ENCODE measurements at regions not wholly inside any gene's neighbourhood (a gene's known extent, or its start where the extent isn't known, plus 50 kb on each side); places are given as distances from the start of the nearest gene placed in this dataset.

DNA sequence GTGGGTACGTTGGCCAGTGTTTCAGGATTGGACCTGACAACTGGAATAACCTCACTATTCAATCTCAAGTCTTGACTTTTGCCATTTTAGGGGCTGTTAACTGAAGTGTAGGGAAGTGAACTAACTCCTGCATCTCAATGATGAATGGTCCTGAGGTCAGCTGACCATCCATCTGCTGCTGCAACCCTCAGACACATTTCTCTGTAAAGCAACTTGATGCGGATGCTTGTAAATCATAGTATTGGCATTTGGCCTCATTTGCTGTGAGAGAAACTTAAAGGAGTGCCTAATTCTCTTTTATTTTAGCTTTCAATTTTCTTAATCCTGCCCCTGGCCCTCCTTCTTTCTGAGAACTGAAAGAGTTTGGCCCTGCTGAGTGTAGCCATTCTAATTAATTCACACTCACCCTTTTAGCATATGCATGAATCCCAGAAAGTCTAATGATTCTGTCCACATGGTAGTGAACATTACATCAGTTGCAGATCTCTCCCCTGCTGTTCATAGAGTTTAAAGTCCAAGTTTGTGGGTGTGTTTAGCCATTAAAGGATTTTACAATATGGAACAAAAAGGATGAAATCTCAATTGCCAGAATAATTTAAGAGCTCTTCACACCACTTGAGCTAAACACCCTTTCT lies 1531.4 kb upstream of the SLC10A2 start:
- no peak for TF ChIP-seq CTCF (conservative IDR thresholded peaks at IDR 0.05; ENCODE audit: control insufficient read depth, insufficient read depth, low read depth, low read length)
- no peak for DNase-seq (ENCODE audit: low read depth)
- no peak overlapping the region for H3K4me3 ChIP-seq (ENCODE audit: control insufficient read depth, low read depth, low read length)

DNA sequence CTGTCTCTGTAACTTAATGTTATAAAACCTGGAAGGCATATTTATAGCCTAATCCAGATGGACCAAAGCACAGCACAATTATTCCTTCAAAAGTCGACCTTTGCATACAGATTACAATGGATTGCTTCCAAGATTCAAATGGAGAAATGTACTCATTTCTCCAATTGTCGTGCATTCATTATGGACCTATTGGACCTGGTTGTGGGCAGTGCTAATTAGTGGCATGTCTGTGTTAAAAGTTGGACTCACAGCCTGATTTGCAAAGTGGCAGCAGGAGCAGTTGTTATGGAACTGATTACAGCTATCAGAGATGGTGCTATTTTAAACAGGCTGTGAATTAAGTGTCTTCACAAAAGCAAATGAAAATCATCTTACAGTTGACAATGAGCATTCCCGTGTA lies 1529.3 kb upstream of the SLC10A2 start:
- no peak for TF ChIP-seq CTCF (conservative IDR thresholded peaks at IDR 0.05; ENCODE audit: control insufficient read depth, insufficient read depth, low read depth, low read length)
- no peak for DNase-seq (ENCODE audit: low read depth)
- no peak overlapping the region for H3K4me3 ChIP-seq (ENCODE audit: control insufficient read depth, low read depth, low read length)

DNA sequence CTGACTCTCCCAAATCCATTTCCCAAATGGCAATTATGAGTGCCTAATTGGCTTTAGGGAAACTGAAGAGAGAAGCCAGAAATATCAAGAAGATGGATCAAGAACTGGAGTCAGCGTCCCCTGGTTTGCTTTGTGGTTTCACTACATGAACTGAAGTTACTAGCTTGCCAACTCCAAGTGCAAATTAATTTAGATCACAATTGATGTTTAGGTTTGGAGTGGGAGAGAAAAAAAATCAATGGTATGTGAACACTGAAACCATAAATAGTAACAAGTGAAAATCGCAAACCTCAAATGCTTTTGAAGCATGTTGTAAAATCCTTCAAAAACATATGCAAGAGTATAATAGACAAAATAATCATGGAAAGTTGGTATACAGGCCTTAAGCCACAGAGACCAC lies 1528.6 kb upstream of the SLC10A2 start:
- DNase-seq (ENCODE audit: low read depth): no peak
- no peak for TF ChIP-seq CTCF (conservative IDR thresholded peaks at IDR 0.05; ENCODE audit: control insufficient read depth, insufficient read depth, low read depth, low read length)
- no peak overlapping the region for H3K4me3 ChIP-seq (ENCODE audit: control insufficient read depth, low read depth, low read length)

DNA sequence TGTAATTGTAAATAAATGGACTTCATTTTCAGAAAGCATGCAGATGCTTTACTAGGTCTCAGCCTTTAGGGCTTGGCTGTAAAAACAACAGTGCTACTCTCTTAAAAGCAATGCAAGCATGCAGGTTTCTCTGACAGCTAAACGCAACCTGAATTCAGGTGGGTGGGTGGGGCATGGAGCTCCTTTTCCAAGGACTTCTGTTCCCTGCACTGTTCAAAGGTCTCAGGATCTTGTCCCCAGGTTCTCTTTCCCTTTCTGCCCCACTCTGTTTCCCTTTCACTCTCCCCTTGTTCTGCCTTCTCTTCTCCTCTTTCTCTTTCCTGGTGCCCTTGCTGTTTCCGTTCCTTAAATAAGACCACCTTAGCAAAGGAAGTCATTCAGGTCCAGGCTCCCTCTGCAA lies 1527.5 kb upstream of the SLC10A2 start:
- H3K4me3 ChIP-seq (ENCODE audit: control insufficient read depth, low read depth, low read length): no peak overlapping the region
- TF ChIP-seq CTCF (conservative IDR thresholded peaks at IDR 0.05; ENCODE audit: control insufficient read depth, insufficient read depth, low read depth, low read length): no peak

DNA sequence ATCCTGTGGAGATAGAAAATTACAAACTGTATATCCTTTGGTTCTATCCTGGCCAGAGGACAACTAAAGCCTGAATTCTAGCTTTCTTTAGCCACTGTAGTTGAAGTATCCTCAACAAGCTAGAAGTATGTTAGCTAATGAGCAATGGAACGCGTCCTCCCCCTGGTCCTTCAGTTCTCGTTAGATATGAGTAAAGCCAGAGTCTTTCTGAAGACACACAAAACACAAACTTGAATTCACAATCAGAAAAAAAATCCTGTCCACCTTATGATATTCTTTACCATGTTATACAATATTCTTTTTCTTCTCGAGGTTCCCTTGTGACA lies 1527.0 kb upstream of the SLC10A2 start:
- no peak for TF ChIP-seq CTCF (conservative IDR thresholded peaks at IDR 0.05; ENCODE audit: control insufficient read depth, insufficient read depth, low read depth, low read length)
- H3K4me3 ChIP-seq (ENCODE audit: control insufficient read depth, low read depth, low read length): no peak overlapping the region
- no peak for DNase-seq (ENCODE audit: low read depth)

More for the DNA sequence above, 1527.5 kb upstream of the SLC10A2 start:
- DNase-seq (ENCODE audit: low read depth): no peak

DNA sequence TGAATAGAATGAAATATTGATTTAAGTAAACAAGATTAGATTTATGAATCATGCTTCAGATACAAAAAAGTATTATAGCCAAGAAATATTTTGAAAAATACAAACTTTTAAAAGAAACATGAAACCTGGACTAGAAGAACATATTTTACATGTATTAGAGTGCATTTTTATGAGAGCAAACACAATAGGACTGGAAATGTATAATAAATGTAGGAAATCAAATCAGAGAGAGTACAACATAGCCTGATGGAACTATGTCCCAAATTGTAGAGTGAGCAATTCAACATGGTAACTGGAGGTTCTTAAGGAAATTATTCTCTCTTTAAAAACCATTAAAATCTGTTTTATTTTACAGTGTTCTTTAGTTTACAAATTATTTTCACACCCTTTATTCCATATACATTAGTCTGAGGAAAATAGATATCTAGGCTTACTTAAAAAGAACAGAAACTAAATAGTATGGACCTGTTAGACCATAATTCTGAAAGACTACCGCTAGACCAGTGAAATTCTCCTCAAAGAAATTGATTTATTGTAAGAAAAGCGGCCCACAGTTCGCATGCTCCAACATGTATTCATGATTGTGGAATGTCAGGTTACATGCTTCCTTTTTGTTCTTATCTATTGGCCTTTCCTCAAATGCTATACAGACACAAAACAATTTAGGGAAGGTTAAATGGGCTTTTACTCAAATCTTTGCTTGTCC lies 1526.5 kb upstream of the SLC10A2 start:
- no peak for DNase-seq (ENCODE audit: low read depth)
- no peak overlapping the region for H3K4me3 ChIP-seq (ENCODE audit: control insufficient read depth, low read depth, low read length)
- TF ChIP-seq CTCF (conservative IDR thresholded peaks at IDR 0.05; ENCODE audit: control insufficient read depth, insufficient read depth, low read depth, low read length): no peak
